Hypothalamus (tissue), 51 donors: ENCODE measurements at regions not wholly inside any gene's neighbourhood (a gene's known extent, or its start where the extent isn't known, plus 50 kb on each side); places are given as distances from the start of the nearest gene placed in this dataset.
"Not testable (repeated sequence)": the region's sequence is repeated elsewhere in the genome, so short reads cannot be mapped to it uniquely, and the experiment has no call there.

Experiments
- DNase-seq, 51 donors: peaks; one replicate each; lab custom pipeline; 2025; lab: John Stamatoyannopoulos, UW

GRCh38 chr7:9404386-9404785 is 971.0 kb downstream of the NXPH1 start:
- not testable (repeated sequence) for DNase-seq

DNA sequence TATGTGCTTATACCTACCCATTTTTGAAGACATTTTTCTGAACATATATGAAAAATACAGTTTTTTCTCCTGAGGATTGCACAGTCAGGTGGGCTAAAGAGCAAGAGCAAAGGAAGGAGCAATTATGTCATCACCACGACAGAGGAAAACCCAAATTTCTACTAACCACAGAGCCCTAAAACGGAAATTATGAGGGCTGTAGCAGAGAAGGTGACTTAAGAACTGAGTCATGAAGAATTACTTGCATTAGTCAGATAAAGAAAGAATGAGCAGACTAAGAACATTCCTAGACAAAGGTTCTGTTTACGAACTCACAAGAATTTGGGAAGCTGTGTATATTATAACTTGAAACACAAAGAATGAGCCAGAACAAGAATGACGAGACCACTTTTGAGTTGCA is 974.4 kb downstream of the NXPH1 start:
- no peak for DNase-seq

DNA sequence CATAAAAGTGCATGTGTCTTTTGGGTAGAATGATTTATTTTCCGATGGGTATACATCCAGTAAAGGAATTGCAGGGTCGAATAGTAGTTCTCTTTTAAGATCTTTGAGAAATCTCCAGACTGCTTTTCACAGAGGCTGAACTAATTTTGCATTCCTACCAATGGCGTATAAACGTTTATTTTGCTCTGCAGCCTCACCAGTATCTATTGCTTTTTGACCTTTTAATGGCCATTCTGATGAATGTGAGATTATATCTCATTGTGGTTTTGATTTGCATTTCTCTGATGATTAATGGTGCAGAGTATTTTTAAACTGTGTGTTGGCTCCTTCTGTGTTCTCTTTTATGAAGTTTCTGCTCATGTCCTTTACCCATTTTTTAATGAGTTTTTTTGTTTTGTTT is 1020.1 kb downstream of the NXPH1 start:
- no peak for DNase-seq

- DNase-seq = no peak
Measured at GRCh38 chr7:9488555-9488954, 1055.1 kb downstream of the NXPH1 start.

GRCh38 chr7:9498303-9498702 is 1064.9 kb downstream of the NXPH1 start:
- no peak for DNase-seq

DNA sequence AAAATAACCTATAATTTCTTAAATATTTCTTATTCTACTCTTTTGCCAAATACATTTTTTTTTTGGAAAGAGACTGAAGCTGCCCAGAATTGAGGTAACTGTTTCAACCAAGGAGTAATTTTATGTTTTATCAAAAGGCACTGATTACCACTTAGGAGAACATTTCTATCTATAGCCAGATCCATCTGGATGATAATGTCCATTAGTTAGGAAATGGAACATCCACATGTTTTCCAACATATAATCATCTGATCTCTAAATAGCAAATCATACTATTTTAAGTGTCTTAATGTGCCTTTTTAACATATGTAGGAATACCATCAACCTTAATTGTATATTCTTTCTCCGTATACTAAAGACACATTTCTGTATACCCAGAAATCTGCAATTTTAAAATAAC is 1068.9 kb downstream of the NXPH1 start:
- no peak for DNase-seq

DNA sequence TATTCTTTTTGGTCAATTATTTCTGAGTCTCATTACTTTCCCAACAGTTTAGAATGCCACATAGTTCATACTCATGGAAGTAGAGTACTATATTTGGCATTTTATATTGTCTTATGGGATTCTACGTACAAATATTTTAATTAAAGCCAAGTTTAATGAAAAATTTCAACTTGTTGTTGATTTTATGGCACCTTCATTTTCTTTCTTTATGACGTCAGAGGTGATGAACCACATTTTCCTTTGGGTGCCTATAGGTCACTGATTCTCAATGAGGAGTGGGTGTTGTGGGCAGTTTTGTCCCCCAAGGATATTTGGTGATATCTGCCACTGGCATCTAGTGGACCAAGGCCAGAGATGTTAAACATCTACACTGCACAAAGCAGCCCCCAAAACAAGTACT is 1071.3 kb downstream of the NXPH1 start:
- no peak for DNase-seq

- DNase-seq = no peak
Measured at GRCh38 chr7:9505516-9505915, 1072.1 kb downstream of the NXPH1 start.

DNA sequence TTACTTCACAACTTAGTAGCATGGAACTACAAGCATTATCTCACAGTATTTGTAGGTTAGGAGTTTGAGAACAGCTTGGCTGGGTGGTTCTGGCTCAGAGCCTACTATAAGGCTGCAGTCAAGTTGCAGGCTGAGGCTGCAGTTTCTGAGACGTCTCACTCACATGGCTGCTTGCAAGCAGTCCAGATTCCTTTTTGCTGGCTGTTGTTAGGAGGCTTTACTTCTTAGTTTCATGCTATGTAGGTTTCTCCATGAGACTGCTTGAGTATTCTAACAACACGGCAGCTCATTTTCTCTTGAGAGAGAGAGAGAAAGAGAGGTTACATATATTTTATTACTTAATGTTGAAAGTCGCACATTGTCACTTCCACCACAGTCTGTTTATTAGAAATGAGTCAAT is 1073.9 kb downstream of the NXPH1 start:
- no peak for DNase-seq

GRCh38 chr7:9516662-9517061 is 1083.3 kb downstream of the NXPH1 start:
- DNase-seq = no peak

DNA sequence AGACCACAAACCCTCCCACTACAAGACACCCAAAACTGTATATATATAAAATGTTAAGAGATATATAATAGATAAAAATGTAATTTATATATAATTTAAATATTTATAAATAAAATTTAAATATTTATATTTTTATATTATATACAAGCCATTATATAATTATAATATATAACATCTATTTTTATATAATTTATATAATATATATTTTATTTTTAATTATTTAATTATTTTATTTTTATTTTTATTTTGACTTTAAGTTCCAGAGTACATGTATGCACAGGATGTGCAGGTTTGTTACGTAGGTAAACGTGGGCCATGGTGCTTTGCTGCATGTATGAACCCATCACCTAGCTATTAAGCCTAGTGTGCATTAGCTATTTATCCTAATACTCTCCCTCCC is 1090.2 kb downstream of the NXPH1 start:
- no peak for DNase-seq

- not testable (repeated sequence) for DNase-seq
Measured at GRCh38 chr7:9552431-9552830, 1119.0 kb downstream of the NXPH1 start.

DNA sequence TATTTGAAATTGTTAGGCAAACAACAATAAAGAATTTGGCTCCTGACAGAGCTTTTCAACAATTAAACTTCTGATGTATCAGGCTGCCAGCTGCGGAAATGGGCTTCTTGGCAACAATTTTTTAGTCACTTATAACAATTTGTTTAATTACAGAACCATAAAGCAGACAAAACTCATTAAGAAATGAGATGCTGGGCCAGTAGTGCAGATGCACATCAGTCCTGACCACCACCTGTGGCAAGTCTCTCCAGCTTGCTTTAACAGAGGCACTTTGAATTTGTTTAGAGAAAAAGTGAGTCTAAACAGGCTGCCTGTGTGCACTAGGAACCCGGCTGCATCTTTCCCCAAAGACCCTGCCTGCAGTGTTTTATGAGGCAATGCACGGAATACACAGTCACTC is 1124.4 kb downstream of the NXPH1 start:
- no peak for DNase-seq

GRCh38 chr7:9575716-9576115 is 1142.3 kb downstream of the NXPH1 start:
- DNase-seq = no peak

DNA sequence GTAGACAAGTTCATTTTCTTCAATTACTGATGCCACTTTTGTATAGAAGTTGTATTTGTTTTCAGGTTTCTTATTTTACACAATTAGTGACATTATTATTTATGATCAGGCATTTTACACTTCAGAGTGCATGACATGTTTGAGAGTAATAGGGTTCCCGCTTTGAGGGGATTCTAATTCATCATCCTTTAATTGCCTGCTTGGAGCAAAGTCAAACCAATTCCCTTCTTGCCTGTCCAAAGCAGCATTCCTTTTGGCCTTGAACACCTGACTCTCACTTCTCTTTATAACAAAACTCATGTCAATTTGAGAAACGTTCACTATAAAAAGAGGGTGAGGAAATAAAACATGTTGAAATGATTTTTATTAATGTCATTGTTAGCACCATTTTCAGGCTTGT is 1149.4 kb downstream of the NXPH1 start:
- DNase-seq = no peak

GRCh38 chr7:9598411-9598810 is 1165.0 kb downstream of the NXPH1 start:
- no peak for DNase-seq

- no peak for DNase-seq
Measured at GRCh38 chr7:9600974-9601373, 1167.6 kb downstream of the NXPH1 start.

- no peak for DNase-seq
Measured at GRCh38 chr7:9603291-9603690, 1169.9 kb downstream of the NXPH1 start.

GRCh38 chr7:9608560-9608959 is 1175.2 kb downstream of the NXPH1 start:
- no peak for DNase-seq

GRCh38 chr7:9620899-9621298 is 1187.5 kb downstream of the NXPH1 start:
- DNase-seq = not testable (repeated sequence)

DNA sequence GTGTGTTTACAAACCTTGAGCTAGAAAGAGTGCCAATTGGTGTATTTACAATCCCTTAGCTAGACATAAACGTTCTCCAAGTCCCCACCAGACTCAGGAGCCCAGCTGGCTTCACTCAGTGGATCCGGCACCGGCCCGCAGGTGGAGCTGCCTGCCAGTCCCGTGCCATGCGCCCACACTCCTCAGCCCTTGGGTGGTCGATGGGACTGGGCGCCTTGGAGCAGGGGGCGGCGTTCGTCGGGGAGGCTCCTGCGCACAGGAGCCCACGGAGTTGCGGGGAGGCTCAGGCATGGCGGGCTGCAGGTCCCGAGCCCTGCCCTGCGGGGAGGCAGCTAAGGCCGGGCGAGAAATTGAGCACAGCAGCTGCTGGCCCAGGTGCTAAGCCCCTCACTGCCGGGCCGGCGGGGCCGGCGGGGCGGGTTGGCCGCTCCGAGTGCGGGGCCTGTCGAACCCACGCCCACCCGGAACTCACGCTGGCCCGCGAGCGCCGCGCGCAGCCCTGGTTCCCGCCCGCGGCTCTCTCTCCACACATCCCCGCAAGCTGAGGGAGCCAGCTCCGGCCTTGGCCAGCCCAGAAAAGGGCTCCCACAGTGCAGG is 1188.0 kb downstream of the NXPH1 start:
- not testable (repeated sequence) for DNase-seq

GRCh38 chr7:9621927-9622326 is 1188.5 kb downstream of the NXPH1 start:
- no peak for DNase-seq

DNA sequence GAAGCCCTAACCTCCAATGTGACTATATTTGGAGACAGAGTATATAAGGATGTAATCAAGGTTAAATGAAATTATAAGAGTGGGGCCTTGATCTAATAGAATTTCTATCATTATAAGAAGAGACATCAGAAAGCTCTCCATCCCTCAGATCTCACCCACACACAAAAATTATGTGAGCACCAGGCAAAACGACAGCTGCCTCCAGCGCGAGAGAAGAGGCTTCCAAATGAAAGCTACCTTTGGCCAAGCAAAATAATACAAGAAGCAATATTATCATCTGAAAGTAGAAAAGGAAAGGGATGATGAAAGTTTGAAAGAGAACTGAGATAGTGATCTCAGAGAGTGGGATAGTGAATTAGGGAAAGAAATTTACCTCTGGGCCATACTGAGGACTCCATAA is 1192.5 kb downstream of the NXPH1 start:
- no peak for DNase-seq
